GM06990 (cell line): ENCODE measurements at regions not wholly inside any gene's neighbourhood (a gene's known extent, or its start where the extent isn't known, plus 50 kb on each side); places are given as distances from the start of the nearest gene placed in this dataset.

Source experiments
- DNase-seq: peaks from one replicate; pipeline ENCODE4 v3.0.0-alpha.2; 2011; ENCODE audit not compliant: insufficient read length; ENCODE audit errors: extremely low read depth
- H3K27me3 ChIP-seq: replicated peaks from 2 replicates; pipeline ENCODE4 v1.6.0; 2011; ENCODE audit warnings: low read length; ENCODE audit not compliant: control insufficient read depth, insufficient read depth
- H3K36me3 ChIP-seq: 2 replicates; pipeline ENCODE4 v1.5.1; 2011; ENCODE audit warnings: low read length; ENCODE audit not compliant: control insufficient read depth, insufficient read depth
- H3K4me3 ChIP-seq: replicated peaks from 2 replicates; pipeline ENCODE4 v1.5.1; 2011; ENCODE audit warnings: low read depth, mild to moderate bottlenecking, control low read depth, low read length
- TF ChIP-seq, protein P1 (sequence below): IDR thresholded peaks from 2 replicates; pipeline ENCODE4 v1.5.1; 2011; ENCODE audit warnings: low read length, control low read depth, mild to moderate bottlenecking, inconsistent platforms; ENCODE audit not compliant: insufficient read depth, poor library complexity, severe bottlenecking

DNA sequence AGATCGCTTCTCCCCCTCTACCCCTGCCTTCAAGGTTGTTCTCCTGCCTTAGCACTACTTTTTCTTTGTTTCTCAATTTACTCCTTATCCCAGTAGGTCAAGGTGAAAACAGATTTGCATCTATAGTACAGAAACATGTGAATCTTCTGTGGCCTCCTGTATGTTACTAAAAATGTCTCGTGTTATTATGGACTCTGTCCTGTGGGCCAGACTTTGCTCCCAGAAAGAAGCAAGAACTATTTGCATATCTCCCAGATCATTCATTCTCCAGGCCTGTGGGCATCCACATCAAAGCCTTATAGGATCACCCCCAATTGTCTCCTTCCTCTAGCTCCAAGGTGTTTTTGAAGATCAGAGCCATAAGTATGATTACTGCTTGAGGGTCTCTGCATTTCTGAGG is 169.5 kb upstream of the ROPN1 start:
- Histone ChIP-seq H3K27me3 (no peaks in the 10 kb centered on the region), H3K36me3 (no peaks in the 10 kb centered on the region), H3K4me3 (no peak overlapping the region)
- TF ChIP-seq, protein P1, sequence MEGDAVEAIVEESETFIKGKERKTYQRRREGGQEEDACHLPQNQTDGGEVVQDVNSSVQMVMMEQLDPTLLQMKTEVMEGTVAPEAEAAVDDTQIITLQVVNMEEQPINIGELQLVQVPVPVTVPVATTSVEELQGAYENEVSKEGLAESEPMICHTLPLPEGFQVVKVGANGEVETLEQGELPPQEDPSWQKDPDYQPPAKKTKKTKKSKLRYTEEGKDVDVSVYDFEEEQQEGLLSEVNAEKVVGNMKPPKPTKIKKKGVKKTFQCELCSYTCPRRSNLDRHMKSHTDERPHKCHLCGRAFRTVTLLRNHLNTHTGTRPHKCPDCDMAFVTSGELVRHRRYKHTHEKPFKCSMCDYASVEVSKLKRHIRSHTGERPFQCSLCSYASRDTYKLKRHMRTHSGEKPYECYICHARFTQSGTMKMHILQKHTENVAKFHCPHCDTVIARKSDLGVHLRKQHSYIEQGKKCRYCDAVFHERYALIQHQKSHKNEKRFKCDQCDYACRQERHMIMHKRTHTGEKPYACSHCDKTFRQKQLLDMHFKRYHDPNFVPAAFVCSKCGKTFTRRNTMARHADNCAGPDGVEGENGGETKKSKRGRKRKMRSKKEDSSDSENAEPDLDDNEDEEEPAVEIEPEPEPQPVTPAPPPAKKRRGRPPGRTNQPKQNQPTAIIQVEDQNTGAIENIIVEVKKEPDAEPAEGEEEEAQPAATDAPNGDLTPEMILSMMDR = no peak
- DNase-seq = no peak

DNA sequence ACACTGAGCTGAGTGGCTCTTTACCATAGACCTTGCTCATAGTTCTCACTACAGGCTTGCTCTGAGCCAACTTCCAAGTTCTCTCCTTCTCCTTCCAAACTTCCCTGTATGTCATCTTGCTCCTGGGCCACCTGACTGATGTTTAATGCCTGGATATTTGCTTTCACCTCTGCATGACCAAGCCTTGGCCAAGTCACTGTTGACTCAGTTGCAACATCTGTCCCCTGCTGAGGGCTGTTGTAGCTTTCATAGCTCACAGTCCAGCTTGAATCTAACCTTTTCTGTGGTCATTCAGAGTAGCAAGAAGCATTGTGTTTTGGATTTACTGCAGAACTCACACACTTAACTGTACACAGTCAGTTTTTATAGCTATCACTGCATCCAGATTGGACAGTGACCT is 171.8 kb upstream of the ROPN1 start:
- no peaks in the 10 kb centered on the region for H3K27me3 ChIP-seq
- DNase-seq = no peak

DNA sequence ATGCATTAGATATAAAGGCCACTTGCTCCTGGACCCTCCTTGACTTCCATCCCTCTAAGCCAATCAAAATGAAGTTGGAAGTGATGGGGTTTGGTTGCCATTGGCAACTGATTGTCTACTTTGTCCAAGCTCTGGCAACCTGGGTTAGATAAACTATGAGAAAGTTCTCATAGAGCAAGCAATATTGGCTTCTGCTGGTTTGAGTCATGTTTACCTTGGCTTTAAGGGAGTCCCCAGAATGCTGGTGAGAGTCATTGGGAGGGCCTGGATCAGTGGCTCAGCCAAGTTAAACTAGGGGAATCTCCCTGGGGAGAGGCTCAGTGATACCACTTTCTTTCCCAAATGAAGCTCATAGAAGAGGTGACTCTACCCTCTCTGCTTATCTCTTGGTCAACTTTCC is 176.3 kb upstream of the ROPN1 start:
- DNase-seq = no peak
- TF ChIP-seq, protein P1 = no peak
- H3K27me3 ChIP-seq = no peaks in the 10 kb centered on the region
- H3K4me3 ChIP-seq = no peak overlapping the region
- H3K36me3 ChIP-seq = no peaks in the 10 kb centered on the region

More for the DNA sequence above, 171.8 kb upstream of the ROPN1 start:
- Histone ChIP-seq H3K36me3 (no peaks in the 10 kb centered on the region), H3K4me3 (no peak overlapping the region)
- TF ChIP-seq, protein P1 = no peak

GRCh38 chr3:124172283-124172682 is 180.4 kb upstream of the ROPN1 start:
- TF ChIP-seq, protein P1 = no peak
- H3K4me3 ChIP-seq = no peak overlapping the region
- no peak for DNase-seq
- no peaks in the 10 kb centered on the region for H3K36me3 ChIP-seq
- H3K27me3 ChIP-seq = no peaks in the 10 kb centered on the region

DNA sequence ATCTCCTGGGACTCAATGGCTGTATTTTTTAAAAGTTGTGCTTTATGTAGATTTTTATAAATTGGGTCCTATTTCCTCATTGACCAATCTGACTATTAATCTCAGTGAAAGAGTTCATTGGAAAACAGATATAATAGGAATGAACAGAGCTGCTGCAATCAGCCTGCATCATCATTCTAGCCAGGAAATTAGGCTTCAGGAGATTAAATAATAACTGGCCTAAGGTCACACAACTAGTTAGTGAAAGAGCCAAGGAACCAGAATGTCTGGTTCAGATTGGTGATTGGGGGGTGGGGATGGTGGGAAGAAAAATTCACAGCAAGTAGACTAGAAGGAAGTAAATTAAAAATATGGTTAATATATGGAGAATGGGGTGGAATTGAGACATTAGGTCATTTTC is 180.9 kb upstream of the ROPN1 start:
- Histone ChIP-seq H3K4me3 (no peak overlapping the region), H3K27me3 (no peaks in the 10 kb centered on the region), H3K36me3 (no peaks in the 10 kb centered on the region)
- TF ChIP-seq, protein P1 = no peak
- DNase-seq = no peak

DNA sequence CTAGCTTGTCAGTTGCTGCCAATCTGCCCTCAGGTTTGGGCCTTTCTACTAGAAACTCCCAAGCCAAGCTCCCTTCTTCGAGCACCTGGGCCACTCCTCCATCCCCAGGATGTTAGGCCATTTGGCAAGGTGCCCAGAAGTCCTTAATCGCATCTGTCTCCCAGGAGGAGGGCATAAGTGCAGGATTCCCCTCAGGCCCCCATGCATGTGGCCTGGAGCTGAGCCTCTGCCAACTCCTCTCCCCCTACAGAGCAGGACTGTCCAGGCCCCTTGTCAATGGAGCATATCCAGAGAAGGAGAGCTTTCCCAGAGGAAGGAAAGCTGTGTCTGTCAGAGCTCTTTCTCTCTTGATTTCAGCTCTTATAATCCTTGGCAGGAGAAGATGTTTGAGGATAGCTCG is 182.6 kb upstream of the ROPN1 start:
- no peaks in the 10 kb centered on the region for H3K36me3 ChIP-seq
- TF ChIP-seq, protein P1 = no peak
- H3K27me3 ChIP-seq = no peaks in the 10 kb centered on the region
- H3K4me3 ChIP-seq = no peak overlapping the region
- DNase-seq = no peak
